ENCODE measurements at regions not wholly inside any gene's neighbourhood (a gene's known extent, or its start where the extent isn't known, plus 50 kb on each side); places are given as distances from the start of the nearest gene placed in this dataset.

DNA sequence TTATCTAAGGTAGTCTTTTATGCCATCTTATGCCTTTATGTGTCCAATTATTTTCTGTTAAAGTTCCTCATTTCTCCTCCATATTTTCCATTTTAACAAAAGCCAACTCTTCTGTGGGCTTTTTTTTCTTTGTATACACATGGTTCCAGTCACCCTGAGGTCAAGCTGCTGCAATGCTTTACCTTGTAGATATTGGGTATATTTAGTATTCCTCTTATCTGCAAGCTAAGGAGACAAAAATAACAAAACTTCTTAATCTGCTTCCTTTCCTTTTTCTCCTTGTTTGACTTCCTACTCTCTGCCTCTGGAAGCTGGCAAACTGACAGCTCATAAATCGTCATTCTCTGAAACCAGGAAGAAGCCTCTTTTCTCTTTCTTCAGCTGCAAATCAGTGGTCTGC, 885.0 kb upstream of the LRRN3 start:
- Histone ChIP-seq H3K27ac (replicated peaks) (no peak overlapping the region), H3K27me3 (ENCODE audit: insufficient read depth, poor library complexity, severe bottlenecking) (no peaks in the 10 kb centered on the region), H3K4me3 (replicated peaks; ENCODE audit: insufficient read depth, low read length) (no peak overlapping the region)
- no peak for TF ChIP-seq SPI1 (IDR thresholded peaks at IDR 0.05; ENCODE audit: borderline replicate concordance, low read depth)
- no peak for TF ChIP-seq GABPA (IDR thresholded peaks at IDR 0.05; ENCODE audit: low read depth)
- TF ChIP-seq POLR2AphosphoS5 (IDR thresholded peaks at IDR 0.05; ENCODE audit: low read depth): no peak
- TF ChIP-seq, protein P1, sequence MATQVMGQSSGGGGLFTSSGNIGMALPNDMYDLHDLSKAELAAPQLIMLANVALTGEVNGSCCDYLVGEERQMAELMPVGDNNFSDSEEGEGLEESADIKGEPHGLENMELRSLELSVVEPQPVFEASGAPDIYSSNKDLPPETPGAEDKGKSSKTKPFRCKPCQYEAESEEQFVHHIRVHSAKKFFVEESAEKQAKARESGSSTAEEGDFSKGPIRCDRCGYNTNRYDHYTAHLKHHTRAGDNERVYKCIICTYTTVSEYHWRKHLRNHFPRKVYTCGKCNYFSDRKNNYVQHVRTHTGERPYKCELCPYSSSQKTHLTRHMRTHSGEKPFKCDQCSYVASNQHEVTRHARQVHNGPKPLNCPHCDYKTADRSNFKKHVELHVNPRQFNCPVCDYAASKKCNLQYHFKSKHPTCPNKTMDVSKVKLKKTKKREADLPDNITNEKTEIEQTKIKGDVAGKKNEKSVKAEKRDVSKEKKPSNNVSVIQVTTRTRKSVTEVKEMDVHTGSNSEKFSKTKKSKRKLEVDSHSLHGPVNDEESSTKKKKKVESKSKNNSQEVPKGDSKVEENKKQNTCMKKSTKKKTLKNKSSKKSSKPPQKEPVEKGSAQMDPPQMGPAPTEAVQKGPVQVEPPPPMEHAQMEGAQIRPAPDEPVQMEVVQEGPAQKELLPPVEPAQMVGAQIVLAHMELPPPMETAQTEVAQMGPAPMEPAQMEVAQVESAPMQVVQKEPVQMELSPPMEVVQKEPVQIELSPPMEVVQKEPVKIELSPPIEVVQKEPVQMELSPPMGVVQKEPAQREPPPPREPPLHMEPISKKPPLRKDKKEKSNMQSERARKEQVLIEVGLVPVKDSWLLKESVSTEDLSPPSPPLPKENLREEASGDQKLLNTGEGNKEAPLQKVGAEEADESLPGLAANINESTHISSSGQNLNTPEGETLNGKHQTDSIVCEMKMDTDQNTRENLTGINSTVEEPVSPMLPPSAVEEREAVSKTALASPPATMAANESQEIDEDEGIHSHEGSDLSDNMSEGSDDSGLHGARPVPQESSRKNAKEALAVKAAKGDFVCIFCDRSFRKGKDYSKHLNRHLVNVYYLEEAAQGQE (IDR thresholded peaks at IDR 0.05; ENCODE audit: insufficient replicate concordance, low read depth): no peak
- TF ChIP-seq, protein P2, sequence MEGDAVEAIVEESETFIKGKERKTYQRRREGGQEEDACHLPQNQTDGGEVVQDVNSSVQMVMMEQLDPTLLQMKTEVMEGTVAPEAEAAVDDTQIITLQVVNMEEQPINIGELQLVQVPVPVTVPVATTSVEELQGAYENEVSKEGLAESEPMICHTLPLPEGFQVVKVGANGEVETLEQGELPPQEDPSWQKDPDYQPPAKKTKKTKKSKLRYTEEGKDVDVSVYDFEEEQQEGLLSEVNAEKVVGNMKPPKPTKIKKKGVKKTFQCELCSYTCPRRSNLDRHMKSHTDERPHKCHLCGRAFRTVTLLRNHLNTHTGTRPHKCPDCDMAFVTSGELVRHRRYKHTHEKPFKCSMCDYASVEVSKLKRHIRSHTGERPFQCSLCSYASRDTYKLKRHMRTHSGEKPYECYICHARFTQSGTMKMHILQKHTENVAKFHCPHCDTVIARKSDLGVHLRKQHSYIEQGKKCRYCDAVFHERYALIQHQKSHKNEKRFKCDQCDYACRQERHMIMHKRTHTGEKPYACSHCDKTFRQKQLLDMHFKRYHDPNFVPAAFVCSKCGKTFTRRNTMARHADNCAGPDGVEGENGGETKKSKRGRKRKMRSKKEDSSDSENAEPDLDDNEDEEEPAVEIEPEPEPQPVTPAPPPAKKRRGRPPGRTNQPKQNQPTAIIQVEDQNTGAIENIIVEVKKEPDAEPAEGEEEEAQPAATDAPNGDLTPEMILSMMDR (IDR thresholded peaks at IDR 0.05; ENCODE audit: insufficient read depth, low read length): no peak
- no peak for DNase-seq (ENCODE audit: low read depth in 1 of 2, low spot score in 1 of 2)

DNA sequence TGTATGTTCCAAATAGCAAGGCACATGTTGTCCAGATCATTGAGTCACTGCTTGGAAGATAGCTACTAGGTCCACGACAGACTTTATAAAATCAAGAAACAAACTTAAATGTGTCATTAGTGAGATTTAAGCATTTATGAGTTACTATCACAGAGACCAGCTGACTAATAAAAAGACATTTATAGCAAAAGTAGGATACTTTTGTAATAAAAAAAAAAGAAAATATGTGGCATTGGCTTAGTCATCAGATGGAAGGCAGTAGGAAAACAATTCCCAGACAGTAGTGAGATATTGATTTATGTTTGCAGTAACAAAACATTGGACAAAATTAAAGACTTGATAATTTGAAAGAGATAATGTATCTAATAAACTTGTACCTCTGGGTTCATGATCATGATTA, 881.0 kb upstream of the LRRN3 start:
- TF ChIP-seq POLR2AphosphoS5 (IDR thresholded peaks at IDR 0.05; ENCODE audit: low read depth): no peak
- TF ChIP-seq, protein P1 (IDR thresholded peaks at IDR 0.05; ENCODE audit: insufficient replicate concordance, low read depth): no peak
- no peak for TF ChIP-seq SPI1 (IDR thresholded peaks at IDR 0.05; ENCODE audit: borderline replicate concordance, low read depth)
- TF ChIP-seq GABPA (IDR thresholded peaks at IDR 0.05; ENCODE audit: low read depth): no peak
- TF ChIP-seq, protein P2 (IDR thresholded peaks at IDR 0.05; ENCODE audit: insufficient read depth, low read length): no peak
- no peak for DNase-seq (ENCODE audit: low read depth in 1 of 2, low spot score in 1 of 2)
- no peak overlapping the region for H3K4me3 ChIP-seq (replicated peaks; ENCODE audit: insufficient read depth, low read length)
- no peaks in the 10 kb centered on the region for H3K27me3 ChIP-seq (ENCODE audit: insufficient read depth, poor library complexity, severe bottlenecking)
- no peak overlapping the region for H3K27ac ChIP-seq (replicated peaks)

DNA sequence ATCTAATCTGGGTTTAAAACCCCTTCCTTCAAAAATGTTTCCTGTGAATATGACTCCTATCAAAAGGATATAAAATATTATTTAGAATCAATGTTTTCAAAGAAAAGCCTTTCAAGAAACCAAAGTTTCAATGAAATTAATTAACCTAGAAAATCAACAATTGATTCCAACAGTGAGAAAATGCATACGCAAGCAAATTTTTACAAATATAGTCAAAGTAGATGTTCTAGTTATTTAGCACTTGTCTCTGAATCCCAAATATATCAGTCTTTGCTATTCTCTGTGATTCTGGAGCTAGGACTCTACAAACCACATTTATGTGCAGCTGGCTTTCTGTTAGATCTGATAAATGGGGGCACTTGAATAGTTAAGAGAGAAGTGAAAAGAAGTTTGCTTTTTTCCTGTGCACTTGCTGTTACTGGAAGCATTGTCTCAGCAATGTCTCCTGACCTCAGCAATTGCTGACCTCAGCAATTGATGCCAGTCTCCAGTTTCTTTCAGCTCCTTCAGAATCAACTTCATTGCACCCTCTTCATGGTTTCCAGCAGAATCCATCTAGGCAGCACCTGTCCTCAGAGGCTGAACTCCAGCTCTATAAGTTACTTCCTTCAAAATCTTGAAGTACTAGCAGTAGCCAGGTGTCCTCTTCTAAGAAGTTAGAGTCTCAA, 879.9 kb upstream of the LRRN3 start:
- no peak for TF ChIP-seq POLR2AphosphoS5 (IDR thresholded peaks at IDR 0.05; ENCODE audit: low read depth)
- TF ChIP-seq SPI1 (IDR thresholded peaks at IDR 0.05; ENCODE audit: borderline replicate concordance, low read depth): no peak
- TF ChIP-seq, protein P1 (IDR thresholded peaks at IDR 0.05; ENCODE audit: insufficient replicate concordance, low read depth): no peak
- TF ChIP-seq, protein P2 (IDR thresholded peaks at IDR 0.05; ENCODE audit: insufficient read depth, low read length): no peak
- TF ChIP-seq GABPA (IDR thresholded peaks at IDR 0.05; ENCODE audit: low read depth): no peak
- Histone ChIP-seq H3K4me3 (replicated peaks; ENCODE audit: insufficient read depth, low read length) (no peak overlapping the region), H3K27ac (replicated peaks) (no peak overlapping the region), H3K27me3 (ENCODE audit: insufficient read depth, poor library complexity, severe bottlenecking) (no peaks in the 10 kb centered on the region)
- DNase-seq (ENCODE audit: low read depth in 1 of 2, low spot score in 1 of 2): no peak

Data from HL-60 (cell line).